Right lobe of liver (tissue), 4 donors: ENCODE measurements at regions not wholly inside any gene's neighbourhood (a gene's known extent, or its start where the extent isn't known, plus 50 kb on each side); places are given as distances from the start of the nearest gene placed in this dataset.

Source experiments
- CTCF ChIP-seq, 4 donors: fragments of 200-600 bp in 3 of 4; fragments of 450-650 bp in 1 of 4; IDR thresholded peaks; one replicate each; pipeline versions ENCODE4 v1.5.1 to v1.8.0; 2016 to 2022; ENCODE audit warnings: antibody characterized with exemption in 4 of 4, mild to moderate bottlenecking in 2 of 4
- POLR2A ChIP-seq: fragments of 450-650 bp; IDR thresholded peaks from one replicate; pipeline ENCODE4 v1.6.1; 2017; ENCODE audit warnings: antibody characterized with exemption, mild to moderate bottlenecking
- donor health status: DM: no; HTN: no; CAD: no.
- donor health status: DM: no; HTN: no; CAD: no.
- donor health status: DM: no; HTN: yes; CAD: no.

GRCh38 chr6:63099772-63100459 is 111.4 kb upstream of the FKBP1C start:
- no peak for TF ChIP-seq CTCF (IDR thresholded peaks at IDR 0.05)
- no peak for TF ChIP-seq POLR2A
